GM18868 (cell line): ENCODE measurements at regions not wholly inside any gene's neighbourhood (a gene's known extent, or its start where the extent isn't known, plus 50 kb on each side); places are given as distances from the start of the nearest gene placed in this dataset.
"Not testable (repeated sequence)": the region's sequence is repeated elsewhere in the genome, so short reads cannot be mapped to it uniquely, and the experiment has no call there.

Source experiments
- ATAC-seq: cut with Tn5 transposase; IDR thresholded peaks from one replicate; pipeline ENCODE4 v1.9.1; 2021; ENCODE audit warnings: mild to moderate bottlenecking, moderate library complexity; ENCODE audit not compliant: unreplicated experiment

DNA sequence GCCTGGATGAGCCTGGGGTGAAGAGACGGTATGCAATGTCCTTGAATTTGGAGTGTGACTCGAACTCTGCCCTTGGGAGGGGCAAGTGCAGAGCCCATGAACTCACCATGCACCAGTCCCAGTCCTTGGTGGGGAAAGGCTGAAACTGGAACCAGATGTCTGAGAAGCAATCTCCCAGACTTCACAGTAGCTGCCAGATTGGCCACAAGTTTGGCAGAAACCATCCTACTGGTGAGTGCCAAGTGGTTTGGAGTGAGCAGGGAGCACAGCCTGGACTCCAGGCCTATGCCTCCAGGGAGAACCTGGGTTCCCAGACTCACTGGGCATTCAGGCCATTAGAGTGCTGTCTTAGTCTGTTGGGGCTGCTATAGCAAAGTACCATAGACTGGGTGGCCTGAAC, 99.6 kb upstream of the LYZL1 start:
- ATAC-seq, result no peak

GRCh38 chr10:29191674-29192073, 97.2 kb upstream of the LYZL1 start:
- ATAC-seq, result no peak

DNA sequence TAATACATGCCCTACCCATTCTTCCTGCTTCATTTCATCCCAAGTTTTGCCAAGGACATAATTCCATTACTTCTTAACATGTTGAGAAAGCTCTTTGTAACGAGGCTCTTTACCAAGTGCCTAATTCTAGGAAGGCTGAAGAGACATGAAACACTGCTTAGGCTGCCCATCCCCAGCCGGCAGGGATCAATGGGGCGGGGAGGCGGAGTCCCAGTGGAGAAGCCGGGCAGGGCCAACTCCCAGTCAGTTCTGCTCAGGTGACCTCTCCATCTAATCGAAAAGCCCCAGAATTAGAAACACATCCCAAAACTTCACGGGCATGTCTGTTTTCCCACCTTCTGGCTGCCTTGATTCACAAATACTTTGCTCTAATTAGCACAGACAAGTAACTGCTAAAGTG, 89.5 kb upstream of the LYZL1 start:
- ATAC-seq, result no peak

- no peak for ATAC-seq
Measured at GRCh38 chr10:29199941-29200679, 88.8 kb upstream of the LYZL1 start.

- ATAC-seq, result no peak
Measured at GRCh38 chr10:29202386-29202940, 86.4 kb upstream of the LYZL1 start.

DNA sequence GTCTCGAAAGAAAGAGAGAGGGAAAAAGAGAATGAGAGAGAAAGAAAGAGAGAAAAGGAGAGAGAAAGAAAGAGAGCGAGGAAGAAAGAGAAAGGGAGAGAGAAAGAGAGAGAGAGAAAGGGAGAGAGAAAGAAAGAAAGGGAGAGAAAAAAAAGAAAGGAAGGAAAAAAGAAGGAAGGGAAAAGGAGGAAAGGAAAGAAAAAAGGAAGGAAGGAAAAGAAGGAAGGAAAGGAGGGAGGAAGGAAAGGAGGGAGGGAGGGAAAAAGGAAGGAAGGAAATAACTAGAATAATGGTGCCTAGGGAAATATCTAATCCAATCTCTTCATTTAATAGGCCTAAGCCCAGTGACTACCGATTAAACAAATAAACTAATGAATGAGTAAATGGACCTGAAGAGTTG, 85.4 kb upstream of the LYZL1 start:
- ATAC-seq, result no peak

GRCh38 chr10:29204070-29204800, 84.6 kb upstream of the LYZL1 start:
- ATAC-seq, result no peak

DNA sequence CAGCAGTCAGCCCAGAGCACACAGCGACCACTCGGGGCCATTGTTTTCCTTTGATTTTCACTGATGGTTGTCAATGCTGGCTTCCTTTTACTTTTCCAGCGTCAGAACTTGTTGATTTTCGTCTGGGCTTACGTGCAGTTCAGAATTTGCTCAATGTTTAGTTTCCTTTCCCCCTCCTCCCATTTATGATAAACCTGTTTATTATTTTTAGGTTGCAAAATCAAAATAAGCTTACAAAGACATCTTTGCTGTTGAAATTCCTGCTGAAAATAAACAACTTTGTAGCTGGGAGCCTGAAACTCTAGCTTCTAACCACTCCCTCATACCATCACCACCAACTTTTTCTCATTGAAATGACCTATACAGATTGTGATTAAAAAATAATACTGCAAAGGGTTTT, 83.1 kb upstream of the LYZL1 start:
- no peak for ATAC-seq

DNA sequence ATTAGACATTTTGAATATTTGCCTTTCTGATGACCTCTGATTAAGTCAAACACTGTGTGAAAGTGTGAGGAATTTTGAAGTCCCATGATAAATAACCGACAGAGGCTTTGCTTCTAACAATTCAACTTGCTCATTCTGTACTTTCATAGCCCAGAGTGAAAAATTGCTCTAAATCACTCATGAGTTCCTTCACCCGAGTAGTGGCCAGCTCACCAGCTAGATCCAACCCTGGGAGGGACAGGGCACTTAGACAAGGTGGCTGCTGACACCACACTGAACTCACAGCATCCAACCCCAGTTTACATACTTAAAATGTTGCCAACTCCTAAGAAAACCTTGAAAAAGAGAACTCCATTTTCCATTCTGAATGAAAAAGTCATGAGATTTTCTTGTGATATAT, 80.0 kb upstream of the LYZL1 start:
- no peak for ATAC-seq

DNA sequence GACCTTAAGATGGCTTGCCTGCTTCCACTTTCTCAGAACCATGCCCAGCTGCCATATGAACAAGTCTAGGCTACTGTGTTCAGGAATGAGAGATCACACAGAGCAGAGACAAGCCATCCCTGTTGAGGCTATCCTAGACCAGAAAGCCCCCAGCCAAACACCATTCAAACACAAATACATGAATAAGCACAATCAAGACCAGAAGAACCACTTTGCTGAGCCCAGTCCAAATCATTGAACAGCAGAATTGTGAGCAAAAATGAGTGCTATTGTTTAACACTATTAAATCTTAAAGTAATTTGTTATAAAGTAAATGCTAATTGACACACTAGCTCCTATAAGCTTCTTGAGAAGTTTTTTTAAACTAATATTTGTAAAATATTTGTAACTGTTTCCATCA, 79.0 kb upstream of the LYZL1 start:
- no peak for ATAC-seq

DNA sequence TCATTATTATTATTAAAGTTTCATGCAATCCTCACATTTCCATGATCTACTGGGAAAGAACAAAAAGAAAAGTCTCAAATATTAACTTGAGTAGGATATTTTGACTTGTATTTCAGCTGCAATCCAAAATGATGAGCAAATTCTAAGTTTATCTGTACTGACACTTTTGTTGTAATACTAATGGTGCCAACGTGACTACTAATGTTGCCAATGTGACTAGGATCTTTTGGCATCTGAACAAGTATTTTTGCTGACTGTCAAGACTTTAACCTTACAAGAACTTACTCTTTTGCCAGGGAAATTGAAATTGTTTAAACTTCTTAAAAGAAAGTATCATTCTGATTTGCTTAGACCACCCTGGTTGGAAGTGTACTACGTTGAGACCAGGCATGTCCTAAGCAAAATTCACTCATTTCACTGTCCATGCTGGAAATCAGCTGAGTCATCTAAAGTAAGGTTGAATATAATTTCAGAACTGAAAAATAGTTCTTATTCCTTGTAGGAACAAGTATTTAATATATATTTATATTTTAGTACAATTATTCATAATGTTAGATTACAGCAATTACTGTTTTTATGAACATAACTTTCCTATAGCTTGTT, 78.5 kb upstream of the LYZL1 start:
- ATAC-seq, result no peak

GRCh38 chr10:29212597-29212996, 76.3 kb upstream of the LYZL1 start:
- no peak for ATAC-seq

DNA sequence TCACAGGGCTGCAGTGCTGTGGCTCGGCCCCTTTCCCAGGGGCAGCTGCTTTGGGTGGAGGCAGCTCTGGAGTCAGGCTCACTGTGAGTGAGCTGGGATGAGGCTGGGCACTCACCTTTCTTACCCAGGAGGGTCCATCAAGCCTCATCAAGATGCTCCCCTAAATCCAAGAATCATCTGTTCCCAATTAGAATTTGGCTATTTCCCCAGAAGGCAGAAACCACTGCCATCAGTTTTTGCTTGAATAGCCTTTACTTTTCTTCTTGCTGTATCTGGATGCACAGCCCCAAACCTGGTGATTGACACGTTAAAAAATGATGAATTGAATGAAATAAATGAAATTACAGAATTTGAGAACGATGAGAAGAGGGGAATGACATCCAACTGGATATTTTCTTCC, 74.3 kb upstream of the LYZL1 start:
- no peak for ATAC-seq

- ATAC-seq, result no peak
Measured at GRCh38 chr10:29217292-29217738, 71.6 kb upstream of the LYZL1 start.

GRCh38 chr10:29223326-29223725, 65.5 kb upstream of the LYZL1 start:
- no peak for ATAC-seq

DNA sequence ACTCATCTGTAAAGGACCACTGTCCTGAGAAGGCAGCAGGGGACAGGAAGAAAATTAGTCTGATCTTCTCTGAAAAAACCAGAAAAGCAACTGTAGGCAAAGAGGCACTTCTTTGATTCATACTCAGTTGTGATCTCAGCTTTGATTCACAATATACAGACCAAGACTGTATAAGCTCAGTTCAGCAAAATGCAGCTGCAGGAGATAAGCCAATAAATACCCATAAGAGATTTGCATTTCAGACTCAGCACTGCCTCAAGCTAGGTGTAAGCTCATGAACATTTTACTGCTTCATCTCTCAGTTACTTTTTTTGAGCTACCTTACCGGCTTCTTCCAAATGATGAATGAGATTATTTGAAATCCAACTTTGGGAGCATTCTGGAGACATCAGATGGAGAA, 64.2 kb upstream of the LYZL1 start:
- no peak for ATAC-seq

GRCh38 chr10:29227201-29227600, 61.7 kb upstream of the LYZL1 start:
- ATAC-seq, result no peak

DNA sequence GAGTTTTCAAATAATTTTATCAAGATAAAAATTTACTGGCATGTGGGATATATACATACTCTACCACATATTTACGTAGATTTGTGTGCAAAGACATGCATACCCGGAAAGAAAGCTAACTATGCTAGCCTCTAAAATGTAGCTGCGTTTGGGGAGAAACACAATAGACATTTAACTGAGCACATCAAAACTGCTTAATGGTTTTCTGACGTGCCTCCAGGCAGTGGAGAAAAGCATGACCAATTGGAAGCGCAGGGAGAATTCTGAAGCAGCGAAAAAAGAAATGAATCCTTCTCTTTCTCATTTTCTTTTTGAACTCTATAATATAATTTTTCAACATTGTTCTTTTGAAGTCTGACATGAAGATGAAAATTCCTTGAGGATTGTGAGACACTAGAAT, 60.3 kb upstream of the LYZL1 start:
- no peak for ATAC-seq

DNA sequence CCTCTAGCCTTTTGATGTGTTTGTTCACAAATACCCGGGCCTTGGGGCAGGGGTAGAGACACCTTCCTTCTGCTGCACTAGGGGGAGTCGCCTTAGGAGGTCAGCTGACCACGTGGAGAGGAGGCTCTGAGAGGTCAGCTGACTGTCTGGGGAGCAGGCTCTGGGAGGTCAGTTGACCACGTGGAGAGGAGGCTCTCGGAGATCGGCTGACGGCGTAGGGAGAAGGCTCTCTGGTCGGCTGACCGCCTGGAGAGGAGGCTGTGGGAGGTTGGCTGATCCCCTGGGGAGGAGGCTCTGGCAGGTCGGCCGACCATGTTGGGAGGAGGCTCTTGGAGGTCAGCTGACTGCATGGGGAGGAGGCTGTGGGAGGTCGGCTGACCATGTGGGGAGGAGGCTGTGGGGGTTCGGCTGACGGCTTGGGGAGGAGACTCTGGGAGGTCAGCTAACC, 59.6 kb upstream of the LYZL1 start:
- no peak for ATAC-seq

DNA sequence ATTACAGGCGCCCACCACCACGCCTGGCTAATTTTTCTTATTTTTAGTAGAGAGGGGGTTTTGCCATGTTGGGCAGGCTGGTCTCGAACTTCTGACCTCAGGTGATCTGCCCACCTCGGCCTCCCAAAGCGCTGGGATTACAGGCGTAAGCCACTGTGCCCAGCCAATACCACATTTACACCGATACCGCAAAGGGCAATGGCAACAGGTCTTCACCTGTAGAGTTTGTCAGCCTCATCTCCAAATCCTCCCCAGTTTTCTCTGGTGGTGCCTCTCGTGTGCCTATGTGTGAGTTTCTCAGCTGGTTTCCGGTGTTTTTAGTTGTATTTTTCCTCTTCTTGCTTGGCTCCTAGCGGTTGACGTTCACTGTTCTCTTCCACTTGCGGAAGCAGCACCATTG, 52.0 kb upstream of the LYZL1 start:
- ATAC-seq, result not testable (repeated sequence)

DNA sequence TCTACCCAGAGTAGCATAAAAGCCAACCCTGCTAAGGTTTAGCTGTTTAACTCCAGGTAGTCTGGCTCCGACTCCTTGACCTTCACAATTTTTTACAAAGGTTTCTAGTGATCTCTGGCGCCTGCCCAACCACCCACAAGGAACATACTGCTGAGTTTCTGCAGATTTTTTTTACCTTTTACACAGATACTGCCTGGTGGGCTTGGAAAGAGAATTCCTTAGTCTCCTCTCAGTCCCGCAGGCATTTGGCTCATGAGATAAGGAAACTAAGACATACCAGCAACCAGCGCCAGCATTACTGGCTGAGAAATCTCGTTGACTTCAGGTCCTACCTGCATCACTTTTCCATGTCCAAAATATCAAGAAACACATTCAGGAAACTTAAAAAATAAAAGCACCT, 51.1 kb upstream of the LYZL1 start:
- no peak for ATAC-seq
